ENCODE measurements at regions not wholly inside any gene's neighbourhood (a gene's known extent, or its start where the extent isn't known, plus 50 kb on each side); places are given as distances from the start of the nearest gene placed in this dataset.
A peak's percentile ranks its signal among the peaks of the same experiment; 100 is the strongest.
"Not testable (repeated sequence)": the region's sequence is repeated elsewhere in the genome, so short reads cannot be mapped to it uniquely, and the experiment has no call there.

- not testable (repeated sequence) for DNase-seq
Measured at GRCh38 chrX:5289949-5290348, 938.7 kb downstream of the NLGN4X start.

- DNase-seq = no peak
Measured at GRCh38 chrX:5278908-5279307, 949.8 kb downstream of the NLGN4X start.

GRCh38 chrX:5265324-5265850 is 963.3 kb downstream of the NLGN4X start:
- DNase-seq = no peak

DNA sequence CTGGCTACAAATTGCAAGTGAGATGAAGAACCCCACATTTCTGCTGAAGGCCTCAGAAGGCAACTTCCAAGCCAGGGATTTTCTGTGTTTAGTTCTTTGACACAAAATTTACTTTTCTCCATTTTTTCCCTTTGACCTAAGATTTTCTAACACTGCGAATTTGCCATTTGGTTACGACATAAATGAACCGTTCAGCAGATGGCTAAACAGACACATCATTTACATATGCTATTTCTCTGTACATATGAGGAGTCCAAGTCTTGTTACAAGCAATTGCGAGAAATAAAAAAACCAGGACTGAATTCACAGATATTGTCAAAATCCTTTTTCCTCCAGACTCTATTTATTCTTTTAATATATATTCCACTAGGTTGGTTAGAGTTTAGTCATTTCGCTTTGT is 978.6 kb downstream of the NLGN4X start:
- DNase-seq = no peak

- no peak for DNase-seq
Measured at GRCh38 chrX:5242091-5242790, 986.4 kb downstream of the NLGN4X start.

DNA sequence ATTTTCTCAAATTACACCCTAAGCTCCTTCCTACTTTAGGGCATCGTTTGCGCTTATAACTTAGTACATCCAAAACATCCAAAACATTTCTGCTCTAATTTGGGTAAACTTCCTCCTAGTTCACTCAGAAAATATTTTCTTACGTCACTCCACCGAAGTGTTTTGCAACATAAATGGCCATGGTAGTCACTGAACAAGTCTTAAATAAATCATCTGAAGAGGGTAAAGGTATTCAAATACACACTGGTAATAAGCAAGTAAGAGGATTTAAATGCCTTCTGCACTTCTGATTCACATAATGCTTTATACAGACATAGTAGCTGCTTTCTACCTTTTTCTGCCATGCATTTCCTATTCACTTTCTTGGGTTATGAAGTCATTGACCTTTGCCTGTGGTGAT is 991.9 kb downstream of the NLGN4X start:
- DNase-seq = no peak

DNA sequence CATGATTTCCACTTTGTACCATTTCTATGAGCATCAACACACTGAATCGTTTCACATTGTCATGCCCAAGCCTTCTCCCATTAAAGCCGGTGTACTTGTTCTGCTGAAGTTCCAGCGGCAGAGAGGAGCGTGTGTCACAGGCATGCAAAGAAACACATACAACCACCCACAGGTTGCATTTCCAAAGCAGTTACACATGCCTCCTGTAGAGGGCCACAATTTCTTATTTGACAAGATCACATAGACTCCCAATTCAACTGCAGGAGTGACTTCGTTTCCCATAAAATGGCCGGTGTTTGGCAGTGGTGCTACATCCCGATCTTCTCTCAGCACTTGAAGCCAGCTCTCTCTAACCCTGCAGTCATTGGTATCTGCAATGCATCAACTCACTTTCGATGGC is 992.6 kb downstream of the NLGN4X start:
- peak; percentile 0 for DNase-seq

DNA sequence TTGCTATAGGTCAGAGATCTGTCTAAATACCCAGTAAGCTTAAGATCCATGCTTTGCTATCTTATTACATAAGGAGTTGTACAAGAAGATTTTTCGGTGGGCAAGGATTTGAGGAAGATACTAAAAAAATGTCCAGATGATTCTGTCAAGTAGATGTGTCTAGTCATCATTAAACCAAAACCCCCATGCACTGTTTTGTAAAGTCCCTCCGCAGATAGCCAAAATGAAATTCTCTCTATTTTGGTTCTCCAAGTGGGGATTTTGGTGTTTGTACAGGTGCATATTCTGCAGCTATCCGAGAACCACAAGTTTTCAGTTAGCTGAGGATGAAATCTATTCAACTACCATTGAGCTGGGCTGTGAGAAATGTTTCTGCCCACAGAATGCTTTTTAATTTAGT is 994.8 kb downstream of the NLGN4X start:
- no peak for DNase-seq

- peak; percentile 0 for DNase-seq
Measured at GRCh38 chrX:5220421-5220820, 1008.2 kb downstream of the NLGN4X start.

DNA sequence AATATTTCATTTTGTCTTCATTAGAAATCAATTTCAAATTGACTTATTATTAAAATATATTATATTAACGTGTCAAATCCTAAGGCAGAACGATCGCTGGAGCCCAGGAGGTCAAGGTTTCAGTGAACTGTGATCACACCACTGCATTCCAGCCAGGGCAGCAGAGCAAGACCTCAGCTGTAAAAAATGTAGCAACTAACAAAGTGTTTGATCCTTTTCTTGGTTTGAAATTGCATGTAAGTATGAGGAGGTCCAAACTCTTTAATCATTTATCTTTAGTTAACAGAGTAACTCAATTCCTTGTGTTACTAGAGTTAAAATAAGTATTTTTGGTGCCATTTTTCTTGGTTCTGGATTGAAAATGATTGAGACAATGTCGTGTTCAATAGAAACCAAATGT is 1033.9 kb downstream of the NLGN4X start:
- no peak for DNase-seq

DNA sequence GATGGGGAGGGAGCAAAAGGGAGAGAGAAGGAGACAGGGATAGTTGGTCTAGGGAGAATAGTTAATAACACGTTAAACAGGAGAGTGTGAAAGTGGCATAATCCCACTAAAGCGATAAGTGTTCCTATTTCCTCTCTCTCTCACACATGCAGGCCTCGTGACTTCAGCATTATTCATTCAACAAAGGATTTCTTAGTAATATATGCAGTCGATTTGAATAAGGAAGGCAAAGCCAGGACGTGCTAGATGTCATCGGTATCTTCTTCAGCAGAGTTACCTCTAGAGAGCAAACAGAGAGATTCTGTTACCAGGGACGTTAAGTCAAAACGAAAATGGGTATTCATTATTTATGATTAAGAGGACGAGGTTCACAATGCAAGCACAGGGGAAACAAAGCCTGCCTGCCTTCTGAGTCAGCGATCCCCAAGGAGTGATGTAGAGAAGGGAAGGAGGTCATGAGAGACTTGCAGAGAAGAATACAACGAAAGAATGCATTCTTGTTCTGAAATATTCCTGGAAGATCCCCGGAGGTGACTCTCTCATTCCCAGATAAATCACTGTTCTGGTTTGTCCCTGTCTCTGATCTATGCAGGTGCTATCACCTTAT is 1048.4 kb downstream of the NLGN4X start:
- DNase-seq = no peak

DNA sequence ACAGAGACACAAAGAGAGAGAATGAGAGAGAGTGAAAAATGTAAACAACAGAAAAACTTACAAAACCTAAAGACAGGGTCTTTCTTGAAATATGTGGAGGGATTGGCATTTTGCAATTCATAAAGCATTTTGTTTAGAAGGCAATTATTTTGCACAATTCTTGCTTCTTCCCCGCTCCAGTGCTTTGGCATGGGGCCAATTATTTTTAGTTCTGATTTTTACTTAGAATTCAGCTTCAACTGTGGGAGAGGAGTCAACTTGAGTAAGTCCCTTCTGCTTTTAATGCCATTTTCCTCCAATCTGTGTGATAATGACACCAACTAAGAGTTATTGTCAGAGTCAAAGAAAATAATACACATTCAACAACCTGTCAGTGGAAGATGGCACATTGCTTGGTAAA is 1051.9 kb downstream of the NLGN4X start:
- no peak for DNase-seq

DNA sequence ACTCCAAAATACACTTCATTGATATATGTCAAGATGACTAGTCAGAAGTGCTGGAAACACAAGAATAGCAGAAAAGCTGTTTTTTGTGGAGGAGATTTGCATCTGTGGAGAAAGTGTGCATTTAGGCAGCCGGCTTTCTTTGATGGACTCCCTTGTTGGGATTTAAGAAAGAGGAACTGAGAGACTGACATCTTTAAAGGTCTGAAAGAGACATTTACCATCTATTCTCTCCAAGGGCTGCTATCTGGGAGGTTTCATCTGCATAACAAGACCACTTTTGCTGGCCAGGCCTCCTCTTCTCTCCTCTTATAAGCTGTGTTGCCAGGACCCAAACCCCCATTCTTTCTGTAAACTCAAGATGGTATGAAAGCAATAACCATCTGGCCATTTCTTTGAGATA is 1065.0 kb downstream of the NLGN4X start:
- DNase-seq = no peak

- DNase-seq = no peak
Measured at GRCh38 chrX:5155301-5155700, 1073.4 kb downstream of the NLGN4X start.

- no peak for DNase-seq
Measured at GRCh38 chrX:5145957-5146356, 1082.7 kb downstream of the NLGN4X start.

DNA sequence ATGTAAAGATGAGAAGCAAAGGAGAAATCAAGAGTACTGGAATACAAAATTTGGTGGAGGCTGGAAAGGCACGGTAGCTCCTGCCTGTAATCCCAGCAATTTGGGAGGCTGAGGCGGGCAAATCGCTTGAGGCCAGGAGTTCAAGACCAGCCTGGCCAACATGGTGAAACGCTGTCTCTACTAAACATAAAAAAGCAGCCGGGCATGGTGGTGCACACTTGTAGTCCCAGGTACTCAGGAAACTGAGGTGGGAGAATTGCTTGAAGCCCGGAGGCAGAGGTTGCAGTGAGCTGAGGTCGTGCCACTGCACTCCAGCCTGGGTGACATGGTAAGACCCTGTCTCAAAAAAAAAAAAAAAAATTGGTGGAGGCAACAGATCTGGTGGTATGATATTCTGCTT is 1086.0 kb downstream of the NLGN4X start:
- DNase-seq = no peak

DNA sequence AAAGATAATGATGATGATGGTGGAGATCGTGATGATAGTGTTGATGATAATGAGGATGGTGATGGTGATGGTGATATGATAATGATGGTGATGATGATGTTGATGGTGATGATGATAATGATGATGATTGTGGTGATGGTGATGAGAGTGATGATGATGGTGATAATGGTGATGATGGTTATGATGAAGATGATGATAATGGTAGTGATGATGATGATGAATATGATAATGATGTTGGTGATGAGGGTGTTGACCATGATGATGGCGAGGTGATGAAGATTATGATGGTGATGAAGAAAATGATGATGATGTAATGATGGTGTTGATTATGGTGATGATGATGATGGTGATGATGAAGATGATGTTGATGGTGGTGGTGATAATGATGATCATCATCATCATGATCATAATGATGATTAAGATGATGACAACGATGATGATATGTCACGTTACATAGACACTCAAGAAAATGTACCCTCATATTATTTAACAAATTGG is 1106.4 kb downstream of the NLGN4X start:
- no peak for DNase-seq

DNA sequence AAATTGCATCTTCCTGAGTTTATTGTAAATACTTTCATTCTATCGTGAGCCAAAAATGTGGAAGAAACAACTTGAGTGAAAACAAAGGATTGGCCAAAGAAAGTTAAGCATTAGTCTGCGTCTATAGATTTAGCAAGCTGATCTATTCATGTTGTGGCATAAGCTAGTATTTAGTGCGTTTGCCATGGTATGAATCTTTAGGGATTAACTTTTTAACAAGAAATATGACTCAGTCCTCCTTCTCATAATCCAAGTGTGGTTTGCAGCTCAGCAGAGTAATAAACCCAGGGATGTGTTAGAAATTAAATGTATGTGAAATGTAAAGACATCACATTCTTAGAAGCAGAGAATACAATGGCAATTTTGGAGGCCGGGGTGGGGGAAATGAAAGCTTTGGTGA is 1110.9 kb downstream of the NLGN4X start:
- peak; percentile 7 for DNase-seq

DNA sequence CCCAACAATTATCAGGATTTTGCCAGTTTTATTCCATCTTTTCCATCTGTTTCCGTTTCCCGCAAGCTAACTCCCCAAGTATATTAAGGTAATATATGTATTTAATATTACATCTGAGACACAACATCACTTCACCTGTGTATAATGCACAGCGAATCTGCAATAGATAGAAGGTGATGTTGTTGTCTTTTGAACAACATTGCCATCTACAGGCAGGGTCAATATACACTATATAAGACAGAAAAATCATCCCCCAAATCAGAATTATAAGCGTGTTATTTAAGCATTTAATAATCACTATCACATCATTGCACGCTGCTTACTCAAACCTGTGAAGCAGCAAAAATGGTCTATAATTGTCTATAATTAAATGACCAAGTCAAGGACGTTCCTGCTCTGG is 1115.5 kb downstream of the NLGN4X start:
- peak; percentile 0 for DNase-seq

- no peak for DNase-seq
Measured at GRCh38 chrX:5100004-5100403, 1128.7 kb downstream of the NLGN4X start.

DNA sequence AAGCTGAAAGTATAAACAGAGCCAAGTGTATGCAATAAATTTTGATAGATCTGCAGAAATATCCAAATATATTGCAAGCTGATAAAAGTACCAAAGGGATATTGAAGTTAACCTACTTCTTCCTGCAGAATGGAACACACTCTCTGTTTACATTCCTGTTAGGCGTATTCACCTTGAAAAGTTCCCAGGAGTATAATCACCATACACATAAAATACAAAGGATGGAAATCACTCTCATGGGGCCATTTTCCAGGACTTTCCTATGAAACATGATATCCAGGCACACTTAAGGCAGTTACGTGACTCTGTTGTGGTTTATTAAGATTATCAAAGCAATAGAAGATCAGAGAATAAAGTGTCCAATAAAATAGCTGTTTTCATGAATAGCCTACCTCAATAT is 1142.3 kb downstream of the NLGN4X start:
- DNase-seq = no peak

GRCh38 chrX:5084279-5084678 is 1144.4 kb downstream of the NLGN4X start:
- no peak for DNase-seq

GRCh38 chrX:5082705-5083104 is 1146.0 kb downstream of the NLGN4X start:
- DNase-seq = no peak

DNA sequence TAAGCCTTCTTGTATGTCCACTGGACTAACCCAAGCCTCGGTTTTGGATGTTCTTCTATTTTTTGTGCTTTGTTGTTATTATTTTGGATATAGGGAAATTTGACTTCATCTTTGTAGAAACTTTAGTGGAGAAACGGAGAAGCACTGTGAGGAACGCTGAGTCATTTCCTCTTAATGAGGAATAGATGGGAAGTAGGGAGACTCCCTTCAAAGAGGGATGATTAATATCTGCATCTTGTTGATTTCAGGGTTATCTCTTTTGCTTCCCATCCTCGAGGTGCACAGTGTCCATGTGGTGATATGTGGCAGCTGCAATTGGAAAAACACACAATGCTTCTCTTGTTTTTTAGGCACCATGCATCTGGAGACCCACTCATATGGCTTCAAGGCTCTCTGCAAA is 1147.9 kb downstream of the NLGN4X start:
- no peak for DNase-seq
